Natural killer cell (primary cell): ENCODE measurements at regions not wholly inside any gene's neighbourhood (a gene's known extent, or its start where the extent isn't known, plus 50 kb on each side); places are given as distances from the start of the nearest gene placed in this dataset.

ENCODE experiments used
- ATAC-seq, 3 donors: fragments of 150-1000 bp in 2 of 3; fragments of 200-7000 bp in 1 of 3; cut with Tn5 transposase; 1 replicate in 1 of 3; 2 replicates in 2 of 3; pipeline ENCODE4 v1.10.0; 2021; ENCODE audit warnings: mild to moderate bottlenecking in 2 of 3, moderate library complexity in 2 of 3
- DNase-seq, 2 donors: peaks; one replicate each; pipeline versions ENCODE4 v3.0.0 to v3.0.0-alpha.2; 2013 to 2021; ENCODE audit warnings: mixed read lengths in 1 of 2
- H3K27ac ChIP-seq: one replicate; pipeline ENCODE4 v1.5.1; 2013; ENCODE audit warnings: mild to moderate bottlenecking, low read length
- H3K27me3 ChIP-seq: one replicate; pipeline ENCODE4 v1.6.1; 2013; ENCODE audit warnings: low read length; ENCODE audit not compliant: control insufficient read depth, insufficient read depth
- H3K36me3 ChIP-seq: one replicate; pipeline ENCODE4 v1.6.1; 2013; ENCODE audit warnings: low read length; ENCODE audit not compliant: control insufficient read depth, insufficient read depth
- H3K4me1 ChIP-seq: one replicate; pipeline ENCODE4 v1.6.1; 2013; ENCODE audit warnings: low read length; ENCODE audit not compliant: control insufficient read depth, insufficient read depth
- H3K4me3 ChIP-seq: one replicate; pipeline ENCODE4 v1.5.1; 2013; ENCODE audit warnings: low read length
- H3K9me3 ChIP-seq: one replicate; pipeline ENCODE4 v1.6.1; 2013; ENCODE audit warnings: low read length; ENCODE audit not compliant: control insufficient read depth, insufficient read depth
- H3K27ac Mint-ChIP-seq, 2 donors: one replicate each; pipeline ENCODE4 v1.8.0; 2022; ENCODE audit warnings: mild to moderate bottlenecking in 2 of 2, mixed read lengths in 2 of 2, moderate library complexity in 1 of 2
- H3K27me3 Mint-ChIP-seq, 2 donors: one replicate each; pipeline ENCODE4 v1.8.0; 2022; ENCODE audit warnings: low read depth in 2 of 2, mixed read lengths in 2 of 2
- H3K36me3 Mint-ChIP-seq: one replicate; pipeline ENCODE4 v1.8.0; 2022; ENCODE audit warnings: mixed read lengths
- H3K4me1 Mint-ChIP-seq, 2 donors: one replicate each; pipeline ENCODE4 v1.8.0; 2022; ENCODE audit warnings: mixed read lengths in 2 of 2
- H3K4me3 Mint-ChIP-seq: one replicate; pipeline ENCODE4 v1.8.0; 2022; ENCODE audit warnings: mild to moderate bottlenecking, moderate library complexity, mixed read lengths
- H3K9me3 Mint-ChIP-seq, 2 donors: one replicate each; pipeline ENCODE4 v1.8.0; 2022; ENCODE audit warnings: mixed read lengths in 2 of 2
- WGBS: methylation state at CpG from one replicate; pipeline ENCODE4 v1.1.7; 2013; ENCODE audit warnings: missing lambda C conversion rate; ENCODE audit not compliant: insufficient coverage; 5-methylcytosine and 5-hydroxymethylcytosine counted together
- intact Hi-C: fragments of 100-400 bp; cut with micrococcal nuclease; formaldehyde crosslinking; loops from one replicate; pipeline ENCODE4 v1.14.2; 2022
- TF ChIP-seq, protein P1 (sequence below): fragments of 200-600 bp; IDR thresholded peaks from one replicate; pipeline ENCODE4 v1.8.0; 2022; ENCODE audit warnings: antibody characterized with exemption

DNA sequence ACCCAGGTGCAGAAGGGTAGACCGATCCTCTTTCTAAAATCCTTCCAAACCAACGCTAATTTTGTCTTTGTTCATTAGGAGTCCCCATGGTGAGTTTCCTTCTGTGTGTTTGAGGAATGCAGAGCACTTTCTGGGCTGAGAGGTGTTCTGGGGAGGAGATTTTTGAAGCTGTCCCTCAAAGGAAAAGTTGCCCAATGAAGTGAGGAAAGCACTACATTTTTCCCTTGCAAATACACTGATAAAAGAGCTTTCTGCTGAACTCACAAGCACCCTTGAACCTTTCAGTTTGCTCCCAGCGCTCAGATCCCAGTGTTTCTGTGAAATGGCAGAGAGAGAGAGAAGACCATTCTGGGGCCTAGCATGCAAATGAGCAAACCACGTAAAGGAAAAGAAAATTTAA, 299.6 kb upstream of the FANCL start:
- DNase-seq = no peak
- no peak overlapping the region for H3K4me3 ChIP-seq
- no peak overlapping the region for H3K4me3 Mint-ChIP-seq
- no peaks in the 10 kb centered on the region for H3K9me3 ChIP-seq
- H3K36me3 ChIP-seq = no peaks in the 10 kb centered on the region
- no peak for ATAC-seq
- intact Hi-C loops = no loop called here
- H3K4me1 Mint-ChIP-seq = no peaks in the 10 kb centered on the region
- H3K9me3 Mint-ChIP-seq = no peaks in the 10 kb centered on the region
- peaks cover 0 to 3% of the 10 kb centered on the region in 2 donors for H3K27me3 Mint-ChIP-seq
- H3K36me3 Mint-ChIP-seq = no peaks in the 10 kb centered on the region
- TF ChIP-seq, protein P1, sequence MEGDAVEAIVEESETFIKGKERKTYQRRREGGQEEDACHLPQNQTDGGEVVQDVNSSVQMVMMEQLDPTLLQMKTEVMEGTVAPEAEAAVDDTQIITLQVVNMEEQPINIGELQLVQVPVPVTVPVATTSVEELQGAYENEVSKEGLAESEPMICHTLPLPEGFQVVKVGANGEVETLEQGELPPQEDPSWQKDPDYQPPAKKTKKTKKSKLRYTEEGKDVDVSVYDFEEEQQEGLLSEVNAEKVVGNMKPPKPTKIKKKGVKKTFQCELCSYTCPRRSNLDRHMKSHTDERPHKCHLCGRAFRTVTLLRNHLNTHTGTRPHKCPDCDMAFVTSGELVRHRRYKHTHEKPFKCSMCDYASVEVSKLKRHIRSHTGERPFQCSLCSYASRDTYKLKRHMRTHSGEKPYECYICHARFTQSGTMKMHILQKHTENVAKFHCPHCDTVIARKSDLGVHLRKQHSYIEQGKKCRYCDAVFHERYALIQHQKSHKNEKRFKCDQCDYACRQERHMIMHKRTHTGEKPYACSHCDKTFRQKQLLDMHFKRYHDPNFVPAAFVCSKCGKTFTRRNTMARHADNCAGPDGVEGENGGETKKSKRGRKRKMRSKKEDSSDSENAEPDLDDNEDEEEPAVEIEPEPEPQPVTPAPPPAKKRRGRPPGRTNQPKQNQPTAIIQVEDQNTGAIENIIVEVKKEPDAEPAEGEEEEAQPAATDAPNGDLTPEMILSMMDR = no peak
- no peaks in the 10 kb centered on the region for H3K27me3 ChIP-seq
- H3K27ac ChIP-seq = no peak overlapping the region
- 95% methylated on average over 3 of the region's 4 CpGs for WGBS
- no peak overlapping the region for H3K27ac Mint-ChIP-seq
- H3K4me1 ChIP-seq = no peaks in the 10 kb centered on the region

DNA sequence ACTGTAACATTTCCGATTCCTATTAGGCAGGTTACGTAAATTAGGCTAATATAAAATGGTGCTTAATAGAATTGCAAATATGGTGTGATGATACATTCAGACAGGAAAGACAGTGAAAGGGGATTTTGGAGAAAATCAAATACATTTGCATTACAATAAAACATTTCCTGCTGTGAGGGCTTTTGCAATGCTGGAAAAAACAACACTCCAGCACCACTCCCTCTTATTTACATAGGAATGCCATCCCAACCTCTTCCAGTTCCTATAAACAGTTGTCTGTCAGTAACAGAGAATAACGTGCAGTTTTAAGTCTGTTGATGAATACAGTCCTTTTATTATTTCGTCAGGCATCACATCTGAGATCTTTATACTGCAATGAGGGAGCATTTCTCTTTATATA, 298.8 kb upstream of the FANCL start:
- Mint-ChIP-seq H3K9me3 (no peaks in the 10 kb centered on the region), H3K36me3 (no peaks in the 10 kb centered on the region), H3K4me1 (no peaks in the 10 kb centered on the region), H3K4me3 (no peak overlapping the region), H3K27ac (no peak overlapping the region), H3K27me3 (peaks cover 0 to 3% of the 10 kb centered on the region in 2 donors)
- DNase-seq (no peak), ATAC-seq (no peak)
- H3K4me3 ChIP-seq = no peak overlapping the region
- TF ChIP-seq, protein P1 = no peak
- H3K27ac ChIP-seq = no peak overlapping the region
- no peaks in the 10 kb centered on the region for H3K36me3 ChIP-seq
- no peaks in the 10 kb centered on the region for H3K4me1 ChIP-seq
- intact Hi-C loops = no loop called here
- H3K27me3 ChIP-seq = no peaks in the 10 kb centered on the region
- 100% methylated on average over 1 of the region's 4 CpGs for WGBS
- no peaks in the 10 kb centered on the region for H3K9me3 ChIP-seq

DNA sequence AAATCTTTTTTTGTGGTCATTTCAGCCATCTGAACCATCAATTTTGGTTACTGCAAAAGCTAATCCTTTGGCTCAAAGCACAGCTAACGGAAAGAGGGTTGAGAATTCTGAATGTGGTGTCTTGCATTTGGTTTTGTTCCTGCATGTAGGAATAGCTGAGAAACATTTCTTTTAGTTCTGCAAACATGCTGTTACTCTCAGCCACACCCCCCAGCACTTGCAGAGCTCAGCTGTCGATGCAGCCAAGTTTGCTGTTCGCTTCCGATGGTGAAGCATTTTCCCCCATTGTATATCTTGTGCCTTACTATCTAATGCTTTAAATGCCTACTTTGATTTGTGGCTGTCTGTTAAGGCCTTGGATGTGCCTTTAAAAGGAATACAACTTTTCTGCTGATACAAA, 294.9 kb upstream of the FANCL start:
- no peaks in the 10 kb centered on the region for H3K36me3 Mint-ChIP-seq
- no peaks in the 10 kb centered on the region for H3K4me1 Mint-ChIP-seq
- 90% methylated on average over 4 of the region's 4 CpGs for WGBS
- no peak overlapping the region for H3K27ac ChIP-seq
- H3K27ac Mint-ChIP-seq = no peak overlapping the region
- H3K27me3 ChIP-seq = no peaks in the 10 kb centered on the region
- H3K27me3 Mint-ChIP-seq = peaks cover 0 to 7% of the 10 kb centered on the region in 2 donors
- DNase-seq (no peak), ATAC-seq (no peak)
- H3K36me3 ChIP-seq = no peaks in the 10 kb centered on the region
- H3K9me3 Mint-ChIP-seq = no peaks in the 10 kb centered on the region
- intact Hi-C loops = no loop called here
- TF ChIP-seq, protein P1 = no peak
- no peaks in the 10 kb centered on the region for H3K9me3 ChIP-seq
- H3K4me3 ChIP-seq = no peak overlapping the region
- no peak overlapping the region for H3K4me3 Mint-ChIP-seq
- H3K4me1 ChIP-seq = no peaks in the 10 kb centered on the region

DNA sequence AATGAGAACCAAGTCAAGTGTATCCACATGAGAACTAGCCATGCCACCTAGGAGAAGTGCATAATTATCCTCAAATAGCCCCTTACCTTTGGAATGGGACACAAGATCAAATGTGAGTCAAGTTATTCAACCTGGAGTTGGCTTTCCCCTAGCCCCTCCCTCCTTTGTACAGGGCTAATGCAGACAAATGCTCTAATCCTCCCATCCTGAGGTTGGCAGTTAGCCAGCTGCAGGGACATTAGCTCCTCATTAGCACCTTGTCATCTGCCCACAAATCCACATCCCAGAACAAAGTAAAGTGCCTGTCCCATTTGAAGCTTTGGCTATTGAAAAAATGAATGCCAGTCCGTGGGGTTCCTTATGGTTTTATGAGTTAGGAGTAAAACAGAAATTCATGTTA, 294.1 kb upstream of the FANCL start:
- no peaks in the 10 kb centered on the region for H3K36me3 ChIP-seq
- Mint-ChIP-seq H3K27ac (no peak overlapping the region), H3K9me3 (no peaks in the 10 kb centered on the region), H3K4me3 (no peak overlapping the region), H3K4me1 (no peaks in the 10 kb centered on the region), H3K27me3 (peaks cover 0 to 4% of the 10 kb centered on the region in 2 donors), H3K36me3 (no peaks in the 10 kb centered on the region)
- H3K27ac ChIP-seq = no peak overlapping the region
- WGBS = 57% methylated on average over 1 of the region's 1 CpG
- no peak for DNase-seq
- no peaks in the 10 kb centered on the region for H3K4me1 ChIP-seq
- no peak for ATAC-seq
- H3K27me3 ChIP-seq = no peaks in the 10 kb centered on the region
- TF ChIP-seq, protein P1 = no peak
- no peaks in the 10 kb centered on the region for H3K9me3 ChIP-seq
- no peak overlapping the region for H3K4me3 ChIP-seq
- intact Hi-C loops = no loop called here
